OCI-LY7 (cell line): ENCODE measurements at regions not wholly inside any gene's neighbourhood (a gene's known extent, or its start where the extent isn't known, plus 50 kb on each side); places are given as distances from the start of the nearest gene placed in this dataset.

Experiments
- EZH2phosphoT487 ChIP-seq: fragments of 200-600 bp; sonication (generic); IDR thresholded peaks from 2 replicates; pipeline ENCODE4 v1.6.1; 2018; ENCODE audit warnings: low read depth, borderline replicate concordance, mild to moderate bottlenecking, mixed run types, antibody characterized with exemption, low read length, moderate library complexity, mixed read lengths
- TF ChIP-seq, protein P1 (sequence below): fragments of 200-600 bp; sonication (generic); conservative IDR thresholded peaks from 2 replicates; pipeline ENCODE4 v1.5.1; 2014; ENCODE audit warnings: mild to moderate bottlenecking, antibody characterized with exemption, low read length, moderate library complexity, mixed read lengths

DNA sequence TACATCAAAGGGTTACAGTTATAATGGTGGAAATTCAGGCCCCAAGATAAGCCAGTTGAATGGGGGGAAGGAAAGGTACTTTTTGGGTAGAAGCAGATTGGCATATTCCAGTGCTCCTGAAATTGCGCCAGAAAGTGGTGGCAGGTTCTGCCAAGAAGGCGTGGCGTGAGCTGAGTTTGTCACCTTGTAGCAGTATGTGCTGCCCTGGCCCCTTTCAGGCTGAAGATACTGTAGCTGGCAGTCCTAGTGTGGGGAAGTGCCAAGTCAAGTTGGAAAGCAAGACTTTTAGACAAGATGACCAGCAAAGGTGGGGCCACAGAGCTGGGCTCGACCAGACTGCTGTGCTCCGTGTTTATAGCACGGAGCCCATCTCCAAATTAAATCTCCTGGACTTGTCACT, 133.6 kb upstream of the GLRA1 start:
- TF ChIP-seq, protein P1, sequence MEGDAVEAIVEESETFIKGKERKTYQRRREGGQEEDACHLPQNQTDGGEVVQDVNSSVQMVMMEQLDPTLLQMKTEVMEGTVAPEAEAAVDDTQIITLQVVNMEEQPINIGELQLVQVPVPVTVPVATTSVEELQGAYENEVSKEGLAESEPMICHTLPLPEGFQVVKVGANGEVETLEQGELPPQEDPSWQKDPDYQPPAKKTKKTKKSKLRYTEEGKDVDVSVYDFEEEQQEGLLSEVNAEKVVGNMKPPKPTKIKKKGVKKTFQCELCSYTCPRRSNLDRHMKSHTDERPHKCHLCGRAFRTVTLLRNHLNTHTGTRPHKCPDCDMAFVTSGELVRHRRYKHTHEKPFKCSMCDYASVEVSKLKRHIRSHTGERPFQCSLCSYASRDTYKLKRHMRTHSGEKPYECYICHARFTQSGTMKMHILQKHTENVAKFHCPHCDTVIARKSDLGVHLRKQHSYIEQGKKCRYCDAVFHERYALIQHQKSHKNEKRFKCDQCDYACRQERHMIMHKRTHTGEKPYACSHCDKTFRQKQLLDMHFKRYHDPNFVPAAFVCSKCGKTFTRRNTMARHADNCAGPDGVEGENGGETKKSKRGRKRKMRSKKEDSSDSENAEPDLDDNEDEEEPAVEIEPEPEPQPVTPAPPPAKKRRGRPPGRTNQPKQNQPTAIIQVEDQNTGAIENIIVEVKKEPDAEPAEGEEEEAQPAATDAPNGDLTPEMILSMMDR, result no peak
- TF ChIP-seq EZH2phosphoT487, result no peak
